Kidney (tissue), 13 donors: ENCODE measurements at regions not wholly inside any gene's neighbourhood (a gene's known extent, or its start where the extent isn't known, plus 50 kb on each side); places are given as distances from the start of the nearest gene placed in this dataset.

Experiments used
- DNase-seq, 5 donors: peaks; one replicate each; pipeline ENCODE4 v3.0.0-alpha.2; 2013 to 2020
- FAIRE-seq: peaks from 2 replicates; lab custom pipeline; 2012; peaks lifted over from hg19 to GRCh38; lab: Jason Lieb, UNC
- H3K27ac ChIP-seq, 2 donors: one replicate each; pipeline ENCODE4 v1.7.0; 2013; ENCODE audit warnings: low read depth in 2 of 2, low read length in 2 of 2, inconsistent platforms in 1 of 2
- H3K27me3 ChIP-seq: one replicate; pipeline ENCODE4 v1.7.1; 2013; ENCODE audit warnings: low read length, inconsistent platforms; ENCODE audit not compliant: control insufficient read depth, insufficient read depth
- H3K36me3 ChIP-seq, 3 donors: one replicate each; pipeline versions ENCODE4 v1.7.0 to v1.7.1; 2013; ENCODE audit warnings: low read length in 3 of 3, control low read depth in 1 of 3, inconsistent platforms in 1 of 3; ENCODE audit not compliant: insufficient read depth in 3 of 3, control insufficient read depth in 2 of 3
- H3K4me1 ChIP-seq, 3 donors: one replicate each; pipeline versions ENCODE4 v1.7.0 to v1.7.1; 2013; ENCODE audit warnings: low read length in 3 of 3, inconsistent platforms in 1 of 3, low read depth in 1 of 3; ENCODE audit not compliant: control insufficient read depth in 2 of 3, insufficient read depth in 2 of 3
- H3K4me3 ChIP-seq, 3 donors: one replicate each; pipeline versions ENCODE4 v1.7.0 to v1.8.1; 2013; ENCODE audit warnings: low read length in 3 of 3, control low read depth in 1 of 3, inconsistent platforms in 1 of 3
- H3K9ac ChIP-seq, 3 donors: one replicate each; pipeline versions ENCODE4 v1.7.0 to v1.7.1; 2013; ENCODE audit warnings: low read length in 3 of 3, control low read depth in 1 of 3, inconsistent platforms in 1 of 3
- H3K9me3 ChIP-seq, 3 donors: one replicate each; pipeline versions ENCODE4 v1.7.0 to v1.7.1; 2013; ENCODE audit warnings: low read length in 3 of 3, control low read depth in 1 of 3, inconsistent platforms in 1 of 3; ENCODE audit not compliant: control insufficient read depth in 2 of 3, insufficient read depth in 1 of 3
- CTCF ChIP-seq: IDR thresholded peaks from 3 replicates; pipeline ENCODE4 v1.5.1; 2012; ENCODE audit warnings: mild to moderate bottlenecking, moderate library complexity, borderline replicate concordance; ENCODE audit not compliant: insufficient read depth; ENCODE audit errors: extremely low read depth
- intact Hi-C: fragments of 100-400 bp; cut with DNase I; formaldehyde crosslinking; loops from one replicate; pipeline ENCODE4 v1.11.1; 2022
- donor health status: control.
- donor health status: control.
- donor health status: control.
- donor health status: control.
- donor health status: control.
- donor health status: DM: yes; HTN: yes; CAD: no.
- donor health status: Normal renal cell carcinoma (clear cell type).

- FAIRE-seq: no peak
Observed at GRCh38 chr7:81604075-81604807, 165.6 kb downstream of the HGF start.

DNA sequence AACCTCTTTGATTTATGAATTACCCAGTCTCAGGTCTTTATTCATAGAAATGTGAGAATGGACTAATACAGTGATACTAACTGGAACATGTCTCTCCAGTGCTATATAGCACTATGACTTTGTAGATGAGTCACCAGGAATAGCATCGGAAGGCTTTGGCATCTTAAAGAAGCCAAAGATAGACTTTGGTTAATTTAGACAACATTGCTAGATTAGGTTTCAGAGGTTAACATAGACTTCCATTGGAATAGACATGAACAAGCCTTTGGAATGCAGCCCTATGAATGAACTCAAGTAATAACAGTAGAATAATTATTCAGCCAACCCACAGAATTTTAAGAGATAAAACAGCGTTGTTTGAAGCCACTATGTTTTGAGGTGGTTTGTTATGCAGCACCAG lies 169.2 kb downstream of the HGF start:
- intact Hi-C loops: no loop called here
- no peaks in the 10 kb centered on the region for H3K9me3 ChIP-seq
- no peak overlapping the region for H3K27ac ChIP-seq
- FAIRE-seq (no peak), DNase-seq (no peak)
- no peaks in the 10 kb centered on the region for H3K4me1 ChIP-seq
- no peaks in the 10 kb centered on the region for H3K36me3 ChIP-seq
- no peak for TF ChIP-seq CTCF
- no peak overlapping the region for H3K9ac ChIP-seq
- no peaks in the 10 kb centered on the region for H3K27me3 ChIP-seq
- H3K4me3 ChIP-seq: no peak overlapping the region

More at GRCh38 chr7:81604075-81604807, 165.6 kb downstream of the HGF start:
- H3K9ac ChIP-seq: no peak overlapping the region
- TF ChIP-seq CTCF: no peak
- intact Hi-C loops: no loop called here
- H3K27ac ChIP-seq: no peak overlapping the region
- H3K36me3 ChIP-seq: no peaks in the 10 kb centered on the region
- H3K9me3 ChIP-seq: no peaks in the 10 kb centered on the region
- no peaks in the 10 kb centered on the region for H3K4me1 ChIP-seq
- DNase-seq: no peak
- H3K4me3 ChIP-seq: no peak overlapping the region
- no peaks in the 10 kb centered on the region for H3K27me3 ChIP-seq

DNA sequence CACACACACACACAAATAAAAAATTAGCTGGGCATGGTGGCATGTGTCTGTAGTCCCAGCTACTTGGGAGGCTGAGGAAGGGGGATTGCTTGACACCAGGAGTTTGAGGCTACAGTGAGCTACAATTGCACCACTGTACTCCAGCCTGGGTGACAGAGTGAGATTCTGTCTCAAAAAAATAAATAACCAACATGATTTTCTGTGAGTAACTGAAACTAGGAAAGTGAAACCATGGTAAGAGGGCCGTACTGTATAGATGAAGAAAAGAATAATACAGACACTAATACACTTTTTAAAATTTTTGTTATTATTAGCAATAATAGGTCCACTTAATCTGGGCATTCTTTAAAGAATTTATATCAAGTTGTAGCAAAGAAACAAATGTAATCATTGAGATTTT lies 170.9 kb downstream of the HGF start:
- Histone ChIP-seq H3K9ac (no peak overlapping the region), H3K27me3 (no peaks in the 10 kb centered on the region), H3K4me3 (no peak overlapping the region), H3K9me3 (no peaks in the 10 kb centered on the region), H3K36me3 (no peaks in the 10 kb centered on the region), H3K4me1 (no peaks in the 10 kb centered on the region), H3K27ac (no peak overlapping the region)
- TF ChIP-seq CTCF: no peak
- FAIRE-seq (no peak), DNase-seq (no peak)
- intact Hi-C loops: no loop called here
